GM21360 (cell line): ENCODE measurements at regions not wholly inside any gene's neighbourhood (a gene's known extent, or its start where the extent isn't known, plus 50 kb on each side); places are given as distances from the start of the nearest gene placed in this dataset.
"Not testable (repeated sequence)": the region's sequence is repeated elsewhere in the genome, so short reads cannot be mapped to it uniquely, and the experiment has no call there.

ENCODE experiments used
- ATAC-seq: cut with Tn5 transposase; IDR thresholded peaks from one replicate; pipeline ENCODE4 v1.9.1; 2021; ENCODE audit warnings: mild to moderate bottlenecking, moderate library complexity; ENCODE audit not compliant: unreplicated experiment

- no peak for ATAC-seq
These were observed 221.0 kb downstream of the NAF1 start for GRCh38 chr4:162945713-162946112.

GRCh38 chr4:162943263-162943662 is 223.4 kb downstream of the NAF1 start:
- ATAC-seq: no peak

- ATAC-seq: no peak
These were observed 227.8 kb downstream of the NAF1 start for GRCh38 chr4:162938738-162939485.

GRCh38 chr4:162935214-162935613 is 231.5 kb downstream of the NAF1 start:
- no peak for ATAC-seq

- ATAC-seq: no peak
These were observed 235.4 kb downstream of the NAF1 start for GRCh38 chr4:162931286-162931685.

GRCh38 chr4:162921178-162921785 is 245.4 kb downstream of the NAF1 start:
- no peak for ATAC-seq

- no peak for ATAC-seq
These were observed 246.0 kb downstream of the NAF1 start for GRCh38 chr4:162920649-162921048.

- no peak for ATAC-seq
These were observed 254.2 kb downstream of the NAF1 start for GRCh38 chr4:162912482-162912881.

- no peak for ATAC-seq
These were observed 255.3 kb downstream of the NAF1 start for GRCh38 chr4:162911349-162911748.

- no peak for ATAC-seq
These were observed 256.7 kb downstream of the NAF1 start for GRCh38 chr4:162909952-162910351.

GRCh38 chr4:162894387-162894786 is 272.3 kb downstream of the NAF1 start:
- no peak for ATAC-seq

GRCh38 chr4:162891788-162892707 is 274.6 kb downstream of the NAF1 start:
- ATAC-seq: peak; percentile 99

GRCh38 chr4:162878096-162878495 is 288.6 kb downstream of the NAF1 start:
- ATAC-seq: no peak

- ATAC-seq: no peak
These were observed 291.9 kb downstream of the NAF1 start for GRCh38 chr4:162874748-162875147.

GRCh38 chr4:162871990-162872389 is 294.7 kb downstream of the NAF1 start:
- ATAC-seq: no peak

GRCh38 chr4:162869157-162869556 is 297.5 kb downstream of the NAF1 start:
- no peak for ATAC-seq

GRCh38 chr4:162866565-162866964 is 300.1 kb downstream of the NAF1 start:
- no peak for ATAC-seq

GRCh38 chr4:162865102-162865501 is 301.6 kb downstream of the NAF1 start:
- peak; percentile 71 for ATAC-seq

GRCh38 chr4:162853788-162854187 is 312.9 kb downstream of the NAF1 start:
- no peak for ATAC-seq

- no peak for ATAC-seq
These were observed 314.0 kb downstream of the NAF1 start for GRCh38 chr4:162852642-162853041.

- ATAC-seq: not testable (repeated sequence)
These were observed 315.4 kb downstream of the NAF1 start for GRCh38 chr4:162851241-162851758.
